OCI-LY7 (cell line): ENCODE measurements at regions not wholly inside any gene's neighbourhood (a gene's known extent, or its start where the extent isn't known, plus 50 kb on each side); places are given as distances from the start of the nearest gene placed in this dataset.

Experiments used
- BruUV-seq: library from RNA; stranded (reverse); fragments of 400-500 nt; replicated peaks from 2 replicates; lab custom pipeline; 2021; lab: Mats Ljungman, UMichigan
- CTCF ChIA-PET: fragments of 300-600 bp; sonication (Branson Sonifier 250); formaldehyde crosslinking; loops from one replicate; lab custom pipeline; 2022; ENCODE audit warnings: antibody characterized with exemption; ENCODE audit not compliant: unreplicated experiment; lab: Charles Lee
- POLR2A ChIA-PET: fragments of 300-600 bp; sonication (Branson Sonifier 250); formaldehyde crosslinking; loops from one replicate; lab custom pipeline; 2022; ENCODE audit warnings: antibody characterized with exemption; lab: Charles Lee
- DNase-seq: peaks from one replicate; pipeline ENCODE4 v3.0.0-alpha.2; 2015; ENCODE audit warnings: low spot score
- H2AFZ ChIP-seq: fragments of 200-600 bp; sonication (generic), shearing (Covaris generic); 2 replicates; pipeline ENCODE4 v1.6.1; 2014; ENCODE audit warnings: mild to moderate bottlenecking, antibody characterized with exemption, low read length, moderate library complexity
- H3K27ac ChIP-seq: fragments of 200-600 bp; sonication (generic); 2 replicates; pipeline ENCODE4 v1.5.1; 2014; ENCODE audit warnings: mixed run types, low read depth, mild to moderate bottlenecking, moderate library complexity, low read length, inconsistent platforms; ENCODE audit not compliant: poor library complexity, severe bottlenecking
- H3K36me3 ChIP-seq: fragments of 200-600 bp; sonication (generic); 2 replicates; pipeline ENCODE4 v1.6.1; 2014; ENCODE audit warnings: mild to moderate bottlenecking, antibody characterized with exemption, low read length, moderate library complexity, mixed read lengths; ENCODE audit not compliant: insufficient read depth
- H3K4me1 ChIP-seq: fragments of 200-600 bp; sonication (generic); 2 replicates; pipeline ENCODE4 v1.5.1; 2014; ENCODE audit warnings: mild to moderate bottlenecking, low read length; ENCODE audit not compliant: insufficient read depth, poor library complexity, severe bottlenecking
- H3K4me2 ChIP-seq: fragments of 200-600 bp; sonication (generic); 2 replicates; pipeline ENCODE4 v1.6.1; 2014; ENCODE audit warnings: mild to moderate bottlenecking, low read length
- H3K4me3 ChIP-seq: fragments of 200-600 bp; sonication (generic); 2 replicates; pipeline ENCODE4 v1.5.1; 2014; ENCODE audit warnings: mild to moderate bottlenecking, low read depth, low read length; ENCODE audit not compliant: poor library complexity, severe bottlenecking
- H3K79me2 ChIP-seq: fragments of 200-600 bp; sonication (generic); 2 replicates; pipeline ENCODE4 v1.6.1; 2016; ENCODE audit warnings: low read depth, mild to moderate bottlenecking, low read length, moderate library complexity, mixed read lengths; ENCODE audit not compliant: insufficient read depth
- H3K9me2 ChIP-seq: fragments of 200-600 bp; sonication (generic); 2 replicates; pipeline ENCODE4 v1.6.1; 2016; ENCODE audit warnings: mild to moderate bottlenecking, low read length, mixed read lengths; ENCODE audit not compliant: insufficient read depth
- H3K9me3 ChIP-seq: fragments of 200-600 bp; sonication (generic); 2 replicates; pipeline ENCODE4 v1.6.1; 2014; ENCODE audit warnings: mild to moderate bottlenecking, mixed run types, low read length, mixed read lengths
- H4K20me1 ChIP-seq: fragments of 200-600 bp; sonication (generic); 2 replicates; pipeline ENCODE4 v1.6.1; 2014; ENCODE audit warnings: mild to moderate bottlenecking, antibody characterized with exemption, low read length, moderate library complexity, mixed read lengths; ENCODE audit not compliant: insufficient read depth
- CTCF ChIP-seq: fragments of 200-600 bp; sonication (generic); conservative IDR thresholded peaks from 2 replicates; pipeline ENCODE4 v1.5.1; 2014; ENCODE audit warnings: mild to moderate bottlenecking, antibody characterized with exemption, low read length, moderate library complexity, mixed read lengths
- EZH2phosphoT487 ChIP-seq: fragments of 200-600 bp; sonication (generic); IDR thresholded peaks from 2 replicates; pipeline ENCODE4 v1.6.1; 2018; ENCODE audit warnings: low read depth, borderline replicate concordance, mild to moderate bottlenecking, mixed run types, antibody characterized with exemption, low read length, moderate library complexity, mixed read lengths
- intact Hi-C: fragments of 100-400 bp; cut with micrococcal nuclease; formaldehyde crosslinking; loops from one replicate; pipeline ENCODE4 v1.10.0; 2022; ENCODE audit not compliant: unreplicated experiment

- Histone ChIP-seq H4K20me1 (no peaks in the 10 kb centered on the region), H3K27ac (no peak overlapping the region), H3K4me3 (no peak overlapping the region), H3K4me2 (no peak overlapping the region), H3K79me2 (no peaks in the 10 kb centered on the region), H3K9me3 (no peaks in the 10 kb centered on the region), H3K4me1 (no peaks in the 10 kb centered on the region), H2AFZ (no peak overlapping the region), H3K9me2 (no peaks in the 10 kb centered on the region), H3K36me3 (no peaks in the 10 kb centered on the region)
- ChIA-PET CTCF (no interaction called here), POLR2A (no interaction called here)
- DNase-seq, result no peak
- TF ChIP-seq EZH2phosphoT487, result no peak
- TF ChIP-seq CTCF, result no peak
- BruUV-seq, result no TSS peak
- intact Hi-C loops, result no loop called here
Measured at GRCh38 chr18:30510882-30511281, 531.7 kb downstream of the DSC3 start.

- no TSS peak for BruUV-seq
- H3K27ac ChIP-seq, result no peak overlapping the region
- H3K4me2 ChIP-seq, result no peak overlapping the region
- DNase-seq, result no peak
- no peak overlapping the region for H2AFZ ChIP-seq
- CTCF ChIA-PET, result no interaction called here
- no peaks in the 10 kb centered on the region for H3K79me2 ChIP-seq
- intact Hi-C loops, result no loop called here
- TF ChIP-seq CTCF (no peak), EZH2phosphoT487 (no peak)
- POLR2A ChIA-PET, result no interaction called here
- no peak overlapping the region for H3K4me3 ChIP-seq
- H4K20me1 ChIP-seq, result no peaks in the 10 kb centered on the region
- H3K4me1 ChIP-seq, result no peaks in the 10 kb centered on the region
- H3K36me3 ChIP-seq, result no peaks in the 10 kb centered on the region
- no peaks in the 10 kb centered on the region for H3K9me2 ChIP-seq
- H3K9me3 ChIP-seq, result no peaks in the 10 kb centered on the region
Measured at GRCh38 chr18:30501594-30501993, 540.9 kb downstream of the DSC3 start.

DNA sequence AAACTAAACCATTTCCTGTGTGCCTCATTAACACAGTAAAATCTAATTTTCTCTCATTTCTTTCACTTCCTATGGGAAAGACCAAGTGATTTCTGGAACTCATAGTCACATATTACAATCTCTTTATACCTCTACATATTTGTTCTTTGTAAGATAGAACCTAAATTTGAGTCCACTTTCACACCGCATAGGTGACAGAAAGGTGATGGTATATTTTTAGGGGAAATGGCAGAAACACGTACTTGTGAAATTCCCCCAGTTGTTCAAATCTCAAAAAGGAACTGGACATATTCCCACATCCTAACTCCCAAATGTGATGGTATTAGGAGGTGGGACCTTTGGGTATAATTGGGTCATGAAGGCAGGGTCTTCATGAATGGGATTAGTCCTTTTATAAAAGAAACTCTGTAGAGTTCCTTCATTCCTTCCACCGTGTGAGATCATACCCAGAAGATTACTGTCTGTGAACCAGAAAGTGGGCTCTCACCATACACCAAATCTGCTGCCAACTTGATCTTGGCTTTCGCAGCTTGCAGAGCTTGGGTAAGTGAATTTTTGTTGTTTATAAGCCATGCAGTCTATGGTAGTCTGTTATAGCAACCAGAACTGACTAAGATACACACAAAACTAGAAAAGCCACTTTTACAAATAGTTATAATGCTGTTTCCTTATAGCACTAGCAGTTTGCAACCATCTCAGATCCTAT, 542.1 kb downstream of the DSC3 start:
- TF ChIP-seq EZH2phosphoT487, result no peak
- DNase-seq, result no peak

More for the DNA sequence above, 542.1 kb downstream of the DSC3 start:
- Histone ChIP-seq H3K4me2 (no peak overlapping the region), H3K9me2 (no peaks in the 10 kb centered on the region), H2AFZ (no peak overlapping the region), H3K4me3 (no peak overlapping the region), H3K9me3 (no peaks in the 10 kb centered on the region), H4K20me1 (no peaks in the 10 kb centered on the region), H3K36me3 (no peaks in the 10 kb centered on the region), H3K4me1 (no peaks in the 10 kb centered on the region), H3K27ac (no peak overlapping the region), H3K79me2 (no peaks in the 10 kb centered on the region)
- POLR2A ChIA-PET, result no interaction called here
- intact Hi-C loops, result no loop called here
- CTCF ChIA-PET, result no interaction called here
- BruUV-seq, result no TSS peak
